LHCN-M2 (cell line): ENCODE measurements at regions not wholly inside any gene's neighbourhood (a gene's known extent, or its start where the extent isn't known, plus 50 kb on each side); places are given as distances from the start of the nearest gene placed in this dataset.
A peak's percentile ranks its signal among the peaks of the same experiment; 100 is the strongest.
"Not testable (repeated sequence)": the region's sequence is repeated elsewhere in the genome, so short reads cannot be mapped to it uniquely, and the experiment has no call there.

ENCODE experiments used
- DNase-seq: peaks from one replicate; pipeline ENCODE4 v3.0.0-alpha.2; 2012; ENCODE audit warnings: low read depth

- DNase-seq, result not testable (repeated sequence)
Observed at GRCh38 chr1:161454865-161455707, 50.2 kb upstream of the FCGR2A start.

- DNase-seq, result not testable (repeated sequence)
Observed at GRCh38 chr1:161453950-161454864, 51.0 kb upstream of the FCGR2A start.

GRCh38 chr1:161451698-161452348 lies 53.4 kb upstream of the FCGR2A start:
- not testable (repeated sequence) for DNase-seq

DNA sequence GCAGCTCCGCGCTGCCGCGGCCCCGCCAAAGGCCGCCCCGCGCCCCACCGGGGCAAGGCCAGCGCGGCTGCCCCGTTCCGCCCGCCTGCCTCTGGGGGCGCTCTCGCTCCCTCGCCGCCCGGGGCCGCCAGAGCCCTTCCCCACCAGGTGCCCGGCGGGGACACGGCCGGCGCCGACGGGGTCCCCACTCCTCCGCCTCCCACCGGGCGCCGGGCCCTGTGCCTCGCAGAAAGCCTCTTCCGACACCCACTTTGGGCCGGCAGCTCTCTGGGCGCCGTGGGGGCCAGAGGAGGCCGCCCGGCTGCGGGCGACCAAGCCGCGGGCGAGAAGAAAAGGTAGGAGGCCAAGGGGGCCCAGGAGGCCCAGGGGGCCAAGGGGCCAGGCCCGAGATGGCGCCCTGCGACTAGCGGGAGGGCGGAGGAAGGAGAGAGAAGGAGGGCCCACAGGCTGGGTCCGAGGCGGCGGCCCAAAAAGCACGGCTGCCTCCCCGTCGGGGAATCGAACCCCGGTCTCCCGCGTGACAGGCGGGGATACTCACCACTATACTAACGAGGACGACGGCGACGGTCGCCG lies 57.4 kb upstream of the FCGR2A start:
- not testable (repeated sequence) for DNase-seq

DNA sequence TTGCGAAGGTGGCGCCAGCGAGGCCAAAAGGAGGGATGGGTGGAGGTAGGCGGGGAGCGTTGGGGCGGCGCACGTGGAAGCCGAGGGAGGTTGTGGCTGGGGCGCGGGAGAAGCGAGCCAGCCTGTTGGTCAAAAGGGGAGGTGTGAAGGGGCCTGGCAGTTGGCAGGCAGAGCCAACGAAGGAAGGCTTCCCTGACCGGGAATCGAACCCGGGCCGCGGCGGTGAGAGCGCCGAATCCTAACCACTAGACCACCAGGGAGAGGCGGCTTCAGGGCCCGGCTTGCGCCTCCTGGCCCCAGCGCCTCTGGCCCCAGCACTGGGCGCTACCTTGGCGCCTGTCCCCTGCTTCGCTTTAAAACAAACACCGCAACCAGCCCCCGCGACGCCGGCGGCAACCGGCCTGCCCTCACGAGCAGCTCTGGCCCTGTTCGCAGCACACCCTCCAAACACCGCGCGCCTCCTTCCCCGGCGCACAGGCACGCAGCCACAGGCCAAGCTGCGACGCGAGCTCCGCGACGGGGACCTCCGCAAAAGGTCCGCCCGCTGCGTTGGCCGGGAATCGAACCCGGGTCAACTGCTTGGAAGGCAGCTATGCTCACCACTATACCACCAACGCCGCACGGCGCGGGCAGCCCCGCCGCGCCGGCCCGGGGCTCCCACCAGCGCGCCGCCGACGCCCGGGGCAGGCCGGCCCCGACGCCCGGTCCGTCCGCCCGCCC lies 58.1 kb upstream of the FCGR2A start:
- DNase-seq, result not testable (repeated sequence)

DNA sequence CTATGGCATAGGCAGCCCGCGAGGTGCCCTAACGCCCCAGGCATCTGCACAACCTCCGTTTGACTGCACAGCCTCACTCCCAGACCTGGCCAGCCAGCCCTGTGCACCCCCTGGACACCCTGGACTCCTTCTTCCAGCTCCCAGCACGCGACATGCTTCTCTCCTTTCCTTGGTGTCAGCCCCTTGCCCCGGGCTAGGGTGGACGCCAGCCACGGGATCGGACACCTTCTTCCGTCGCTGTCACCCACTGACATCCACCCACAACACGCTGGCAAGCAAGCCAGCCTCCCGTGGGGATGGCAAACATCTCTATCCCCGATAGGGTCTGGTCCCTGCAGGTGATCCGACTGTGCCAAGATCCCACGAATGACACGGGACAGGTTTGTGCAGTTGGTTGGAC lies 60.5 kb upstream of the FCGR2A start:
- DNase-seq, result not testable (repeated sequence)

GRCh38 chr1:161444255-161444654 lies 61.0 kb upstream of the FCGR2A start:
- not testable (repeated sequence) for DNase-seq

DNA sequence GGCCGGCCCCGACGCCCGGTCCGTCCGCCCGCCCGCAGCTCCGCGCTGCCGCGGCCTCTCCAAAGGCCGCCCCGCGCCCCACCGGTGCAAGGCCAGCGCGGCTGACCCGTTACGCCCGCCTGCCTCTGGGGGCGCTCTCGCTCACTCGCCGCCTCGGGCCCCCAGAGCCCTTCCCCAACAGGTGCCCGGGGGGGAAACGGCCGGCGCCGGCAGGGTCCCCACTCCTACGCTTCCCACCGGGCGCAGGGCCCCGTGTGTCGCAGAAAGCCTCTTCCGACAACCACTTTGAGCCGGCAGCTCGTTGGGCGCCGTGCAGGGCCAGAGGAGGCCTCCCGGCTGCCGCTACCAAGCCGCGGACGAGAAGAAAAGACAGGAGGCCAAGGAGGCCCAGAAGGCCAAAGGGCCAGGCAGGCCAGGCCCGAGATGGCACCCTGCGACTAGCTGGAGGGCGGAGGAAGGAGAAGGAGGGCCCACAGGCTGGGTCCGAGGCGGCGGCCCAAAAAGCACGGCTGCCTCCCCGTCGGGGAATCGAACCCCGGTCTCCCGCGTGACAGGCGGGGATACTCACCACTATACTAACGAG lies 64.9 kb upstream of the FCGR2A start:
- peak; percentile 75 for DNase-seq

GRCh38 chr1:161439280-161440232 lies 65.7 kb upstream of the FCGR2A start:
- peak; percentile 26 for DNase-seq

- DNase-seq, result not testable (repeated sequence)
Observed at GRCh38 chr1:161433191-161433590, 65.5 kb upstream of the CFAP126 start.

- no peak for DNase-seq
Observed at GRCh38 chr1:161432091-161432490, 64.4 kb upstream of the CFAP126 start.

- peak; percentile 20 for DNase-seq
Observed at GRCh38 chr1:161427733-161428516, 60.2 kb upstream of the CFAP126 start.

- not testable (repeated sequence) for DNase-seq
Observed at GRCh38 chr1:161422914-161423313, 55.2 kb upstream of the CFAP126 start.

GRCh38 chr1:161421456-161421855 lies 53.8 kb upstream of the CFAP126 start:
- DNase-seq, result no peak

DNA sequence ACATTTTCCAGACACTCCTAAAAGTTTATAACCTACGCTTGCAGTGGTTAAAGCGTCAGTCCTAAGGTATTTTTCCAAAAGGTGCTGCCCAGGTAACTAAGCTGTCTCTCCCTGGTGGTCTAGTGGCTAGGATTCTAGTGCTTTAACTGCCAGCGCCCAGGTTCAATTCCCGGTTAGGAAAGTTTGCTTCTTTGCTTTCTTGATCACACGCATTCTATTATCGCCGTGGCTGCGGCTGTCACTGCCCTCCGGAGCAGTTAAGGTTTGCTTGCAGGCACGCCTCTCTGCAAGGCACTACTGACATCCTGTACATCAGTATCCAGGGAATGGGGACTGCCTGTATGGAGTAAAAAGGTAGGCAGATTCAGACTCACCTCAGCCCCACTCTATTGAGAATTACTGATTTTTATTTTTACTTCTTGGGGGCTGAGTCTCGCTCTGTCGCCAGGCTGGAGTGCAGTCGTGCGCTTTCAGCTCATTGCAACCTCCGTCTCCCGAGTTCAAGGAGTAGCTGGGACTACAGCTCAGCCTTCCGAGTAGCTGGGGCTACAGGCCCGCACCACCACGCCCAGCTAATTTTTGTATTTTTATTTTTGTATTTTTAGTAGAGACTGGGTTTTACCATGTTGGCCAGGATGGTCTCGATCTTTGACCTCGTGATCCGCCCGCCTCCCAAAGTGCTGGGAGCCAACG lies 53.2 kb upstream of the CFAP126 start:
- no peak for DNase-seq

DNA sequence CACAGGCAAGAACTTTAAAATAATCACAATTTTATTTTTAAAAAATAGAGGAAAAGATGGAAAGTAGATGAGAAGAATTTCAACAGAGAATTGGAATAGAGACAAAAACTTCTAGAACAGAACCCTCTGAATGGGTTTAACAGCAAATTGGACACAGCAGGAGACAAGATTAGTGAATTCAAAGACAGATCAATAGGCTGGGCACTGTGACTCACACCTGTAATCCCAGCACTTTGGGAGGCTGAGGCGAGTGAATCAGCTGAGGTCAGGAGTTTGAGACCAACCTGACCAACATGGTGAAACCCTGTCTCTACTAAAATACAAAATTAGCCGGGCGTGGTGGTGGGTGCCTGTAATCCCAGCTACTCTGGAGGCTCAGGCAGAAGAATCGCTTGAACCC lies 49.9 kb upstream of the CFAP126 start:
- DNase-seq, result not testable (repeated sequence)
